ENCODE measurements at regions not wholly inside any gene's neighbourhood (a gene's known extent, or its start where the extent isn't known, plus 50 kb on each side); places are given as distances from the start of the nearest gene placed in this dataset.

GRCh38 chr5:74034733-74035132, 408.7 kb downstream of the ARHGEF28 start:
- TF ChIP-seq CTCF (IDR thresholded peaks at IDR 0.05; ENCODE audit: low read length, missing control alignments), result no peak
- H3K4me3 ChIP-seq (replicated peaks; ENCODE audit: low read depth, low read length), result no peak overlapping the region
- DNase-seq (ENCODE audit: low read depth), result peak; percentile 76

- no peak for TF ChIP-seq CTCF (IDR thresholded peaks at IDR 0.05; ENCODE audit: low read length, missing control alignments)
These were observed 406.6 kb downstream of the ARHGEF28 start for GRCh38 chr5:74032617-74033016.

GRCh38 chr5:74031536-74031935, 405.5 kb downstream of the ARHGEF28 start:
- no peak overlapping the region for H3K4me3 ChIP-seq (replicated peaks; ENCODE audit: low read depth, low read length)
- no peak for TF ChIP-seq CTCF (IDR thresholded peaks at IDR 0.05; ENCODE audit: low read length, missing control alignments)
- DNase-seq (ENCODE audit: low read depth), result no peak

More at GRCh38 chr5:74032617-74033016, 406.6 kb downstream of the ARHGEF28 start:
- no peak overlapping the region for H3K4me3 ChIP-seq (replicated peaks; ENCODE audit: low read depth, low read length)
- no peak for DNase-seq (ENCODE audit: low read depth)

GRCh38 chr5:74030821-74031220, 404.8 kb downstream of the ARHGEF28 start:
- no peak for TF ChIP-seq CTCF (IDR thresholded peaks at IDR 0.05; ENCODE audit: low read length, missing control alignments)
- no peak overlapping the region for H3K4me3 ChIP-seq (replicated peaks; ENCODE audit: low read depth, low read length)
- no peak for DNase-seq (ENCODE audit: low read depth)

GRCh38 chr5:74030371-74030770, 404.4 kb downstream of the ARHGEF28 start:
- H3K4me3 ChIP-seq (replicated peaks; ENCODE audit: low read depth, low read length), result no peak overlapping the region
- DNase-seq (ENCODE audit: low read depth), result no peak
- no peak for TF ChIP-seq CTCF (IDR thresholded peaks at IDR 0.05; ENCODE audit: low read length, missing control alignments)

GRCh38 chr5:74028976-74029375, 403.0 kb downstream of the ARHGEF28 start:
- H3K4me3 ChIP-seq (replicated peaks; ENCODE audit: low read depth, low read length), result no peak overlapping the region
- DNase-seq (ENCODE audit: low read depth), result no peak
- no peak for TF ChIP-seq CTCF (IDR thresholded peaks at IDR 0.05; ENCODE audit: low read length, missing control alignments)

GRCh38 chr5:74028406-74028805, 402.4 kb downstream of the ARHGEF28 start:
- TF ChIP-seq CTCF (IDR thresholded peaks at IDR 0.05; ENCODE audit: low read length, missing control alignments), result no peak
- H3K4me3 ChIP-seq (replicated peaks; ENCODE audit: low read depth, low read length), result no peak overlapping the region
- DNase-seq (ENCODE audit: low read depth), result no peak
